ENCODE measurements at regions not wholly inside any gene's neighbourhood (a gene's known extent, or its start where the extent isn't known, plus 50 kb on each side); places are given as distances from the start of the nearest gene placed in this dataset.
"Not testable (repeated sequence)": the region's sequence is repeated elsewhere in the genome, so short reads cannot be mapped to it uniquely, and the experiment has no call there.

DNA sequence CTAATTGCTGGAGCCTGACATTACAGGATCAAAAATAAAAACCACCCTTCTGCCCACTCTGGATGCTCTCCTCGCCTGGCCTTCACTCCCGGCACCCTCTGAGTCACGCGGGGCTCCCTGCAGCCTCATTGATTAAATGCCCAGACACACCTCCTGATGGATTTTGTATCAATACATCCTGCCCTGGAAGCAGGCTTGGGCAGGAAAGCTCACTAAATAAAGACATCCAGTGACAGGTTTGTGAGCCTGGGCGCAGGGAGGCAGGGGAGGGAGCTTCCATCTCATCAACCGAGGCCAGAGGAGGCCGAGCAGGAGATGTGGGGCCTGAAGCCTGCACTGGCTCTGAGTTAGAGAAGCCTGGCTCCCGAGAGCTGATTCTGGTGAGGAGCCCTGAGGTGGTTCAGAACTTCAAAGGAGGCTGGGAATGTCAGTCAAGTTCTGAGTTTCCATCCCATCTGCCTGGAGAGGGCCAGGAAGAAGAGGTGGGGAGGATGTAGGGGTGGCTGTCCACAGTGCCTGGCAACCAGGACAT is 318.6 kb downstream of the ADGRD1 start:
- H2BK15ac ChIP-seq (ENCODE audit: low read depth, low read length); H3K56ac ChIP-seq (ENCODE audit: extremely low read depth, insufficient read depth, low read length); H3K14ac ChIP-seq (replicated peaks; ENCODE audit: low read depth, low read length); H2BK120ac ChIP-seq (ENCODE audit: low read depth, low read length); H3K79me1 ChIP-seq (ENCODE audit: low read depth in 1 of 2, low read length in 2 of 2); H2AFZ ChIP-seq (replicated peaks; ENCODE audit: low read length, poor library complexity); H4K5ac ChIP-seq (ENCODE audit: low read depth, low read length); H4K8ac ChIP-seq (ENCODE audit: low read depth in 2 of 2, low read length in 2 of 2); intact Hi-C loops (cut with micrococcal nuclease); POLR2A ChIA-PET (ENCODE audit: unreplicated experiment); in situ Hi-C loops (cut with MboI; ENCODE audit: low sequenced_read_pairs); BruUV-seq (replicated peaks); H3K23ac ChIP-seq (ENCODE audit: low read depth, low read length); H3K4me1 ChIP-seq (ENCODE audit: control insufficient read depth, insufficient read depth, low read length); H2BK5ac ChIP-seq (ENCODE audit: low read depth, low read length, poor library complexity, severe bottlenecking); H3K9me1 ChIP-seq (ENCODE audit: insufficient read depth, low read length); H2AK5ac ChIP-seq (ENCODE audit: low read depth, low read length); H3K9ac ChIP-seq (ENCODE audit: low read depth, low read length); H3K27me3 ChIP-seq (ENCODE audit: control insufficient read depth, insufficient read depth, low read length); dilution Hi-C loops (cut with HindIII; ENCODE audit: low sequenced_read_pairs, unreplicated experiment); CTCF ChIA-PET; H3K4me2 ChIP-seq (ENCODE audit: low read depth, low read length); ATAC-seq (ENCODE audit: low read depth); H3K27ac ChIP-seq (ENCODE audit: insufficient read depth, low read length); H3K4me3 ChIP-seq (ENCODE audit: insufficient read depth, low read depth, low read length); H3K36me3 ChIP-seq (ENCODE audit: control insufficient read depth, insufficient read depth, low read length); H4K91ac ChIP-seq (ENCODE audit: insufficient read depth, low read depth, low read length); H4K20me1 ChIP-seq (ENCODE audit: insufficient read depth, low read length); DNase-seq; H3K18ac ChIP-seq (ENCODE audit: low read depth, low read length); H3K4ac ChIP-seq (ENCODE audit: low read depth, low read length); H2BK20ac ChIP-seq (ENCODE audit: low read depth, low read length); H2AK9ac ChIP-seq (replicated peaks; ENCODE audit: low read depth, low read length, poor library complexity): not testable (repeated sequence)
- WGBS, 2 experiments (ENCODE audit: extremely low coverage in 2 of 2, insufficient read length in 1 of 2), result 64% methylated on average over 4 of the region's 8 CpGs; no CpG with 5 or more reads in 1 of the 2 experiments
- H3K9me3 ChIP-seq (ENCODE audit: control insufficient read depth, insufficient read depth, low read length), result peaks cover 30% of the 10 kb centered on the region

Data from IMR-90 (cell line).